ENCODE measurements at regions not wholly inside any gene's neighbourhood (a gene's known extent, or its start where the extent isn't known, plus 50 kb on each side); places are given as distances from the start of the nearest gene placed in this dataset.

DNA sequence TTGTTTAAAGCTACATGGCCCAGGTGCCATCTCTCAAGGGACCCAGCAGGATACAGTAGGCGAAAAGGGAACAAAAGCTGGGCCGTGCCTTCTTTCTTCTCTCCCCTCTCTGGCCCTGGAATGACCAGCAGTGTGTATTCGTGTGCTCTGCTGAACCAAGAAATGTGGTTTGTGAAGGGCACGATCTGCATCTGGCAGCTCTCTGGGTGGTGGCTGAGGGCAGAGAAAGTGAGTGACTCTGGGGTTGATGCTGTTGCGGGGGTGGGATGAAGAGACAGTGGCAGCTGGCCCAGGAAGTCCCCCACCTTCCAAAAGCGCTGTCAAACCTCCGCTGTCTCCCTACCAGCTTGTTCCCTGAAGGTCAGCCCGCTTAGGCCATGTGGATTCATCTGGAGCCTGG, 88.3 kb downstream of the CLDN34 start:
- H3K36me3 Mint-ChIP-seq: peaks cover 2% of the 10 kb centered on the region
- H3K27ac Mint-ChIP-seq: no peak overlapping the region
- no peaks in the 10 kb centered on the region for H3K9me3 Mint-ChIP-seq (ENCODE audit: low read depth)
- H3K4me1 Mint-ChIP-seq (ENCODE audit: low read depth): peaks cover 9% of the 10 kb centered on the region
- H3K4me3 Mint-ChIP-seq: no peak overlapping the region
- no peaks in the 10 kb centered on the region for H3K27me3 Mint-ChIP-seq

DNA sequence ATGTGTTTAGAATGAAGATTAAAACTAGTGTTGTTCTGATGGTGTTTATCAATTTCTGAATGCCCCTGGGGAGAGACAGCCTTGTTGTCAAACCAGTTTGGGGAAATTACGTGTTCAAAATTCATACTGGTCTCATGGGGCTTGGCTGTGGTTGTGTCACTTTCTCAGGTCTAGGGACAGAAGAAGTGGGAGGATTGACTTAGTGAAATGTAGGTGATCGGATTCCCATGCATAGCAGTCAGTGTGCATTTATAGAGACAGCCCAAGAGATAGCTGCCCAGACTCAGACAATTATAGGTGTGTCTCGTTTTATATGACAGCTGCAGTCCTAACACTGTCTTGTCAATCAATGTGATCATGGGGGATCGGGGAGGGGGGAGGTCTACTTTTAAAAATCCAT, 94.4 kb upstream of the CLCN4 start:
- no peak overlapping the region for H3K4me3 Mint-ChIP-seq

DNA sequence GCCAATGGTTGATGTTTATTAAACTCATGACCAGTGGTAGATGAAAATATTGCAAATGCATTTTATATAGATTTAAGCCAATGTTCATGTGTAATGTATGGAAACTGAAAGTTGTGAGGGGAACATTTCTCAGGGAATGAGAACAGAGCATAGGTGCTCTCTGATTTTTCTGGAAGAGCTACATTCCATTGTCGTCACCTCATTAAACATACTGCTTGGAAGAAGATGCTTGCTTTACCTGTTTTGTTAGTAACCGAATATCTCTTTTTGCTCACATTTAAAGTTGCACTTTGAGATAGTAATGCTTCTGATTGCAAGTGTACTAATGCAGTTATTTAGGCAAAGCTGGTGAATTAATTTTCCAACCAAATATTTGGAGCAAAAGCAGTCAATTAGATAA, 93.8 kb upstream of the CLCN4 start:
- no peaks in the 10 kb centered on the region for H3K27me3 Mint-ChIP-seq
- no peak overlapping the region for H3K27ac Mint-ChIP-seq
- no peaks in the 10 kb centered on the region for H3K9me3 Mint-ChIP-seq (ENCODE audit: low read depth)
- peaks cover 8% of the 10 kb centered on the region for H3K36me3 Mint-ChIP-seq
- no peak overlapping the region for H3K4me3 Mint-ChIP-seq
- peaks cover 1% of the 10 kb centered on the region for H3K4me1 Mint-ChIP-seq (ENCODE audit: low read depth)

More for the DNA sequence above, 94.4 kb upstream of the CLCN4 start:
- H3K9me3 Mint-ChIP-seq (ENCODE audit: low read depth): no peaks in the 10 kb centered on the region
- H3K27me3 Mint-ChIP-seq: no peaks in the 10 kb centered on the region
- H3K4me1 Mint-ChIP-seq (ENCODE audit: low read depth): peaks cover 1% of the 10 kb centered on the region
- peaks cover 5% of the 10 kb centered on the region for H3K36me3 Mint-ChIP-seq
- no peak overlapping the region for H3K27ac Mint-ChIP-seq

DNA sequence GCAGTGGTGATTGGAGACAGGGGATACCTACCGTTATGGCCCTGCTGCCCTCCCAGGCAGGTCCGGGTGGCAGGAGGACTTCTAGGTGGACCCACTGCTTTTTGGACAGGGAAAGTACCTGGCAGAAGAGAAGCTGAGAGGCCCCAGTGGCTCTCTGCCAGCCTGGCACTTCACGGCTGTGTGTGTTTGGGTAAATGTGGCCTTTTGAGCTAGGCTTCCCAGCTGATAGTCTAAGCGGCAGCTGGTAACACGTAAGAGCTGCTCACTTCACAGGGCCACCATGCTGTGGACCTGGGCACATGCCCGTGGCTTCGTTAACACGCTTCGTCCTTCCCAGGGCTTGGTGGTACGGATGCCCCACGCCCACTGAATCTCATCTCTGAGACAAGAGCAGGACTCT, 92.0 kb upstream of the CLCN4 start:
- peaks cover 8% of the 10 kb centered on the region for H3K36me3 Mint-ChIP-seq
- H3K27ac Mint-ChIP-seq: no peak overlapping the region
- H3K27me3 Mint-ChIP-seq: no peaks in the 10 kb centered on the region
- H3K4me1 Mint-ChIP-seq (ENCODE audit: low read depth): no peaks in the 10 kb centered on the region
- H3K9me3 Mint-ChIP-seq (ENCODE audit: low read depth): no peaks in the 10 kb centered on the region
- no peak overlapping the region for H3K4me3 Mint-ChIP-seq

DNA sequence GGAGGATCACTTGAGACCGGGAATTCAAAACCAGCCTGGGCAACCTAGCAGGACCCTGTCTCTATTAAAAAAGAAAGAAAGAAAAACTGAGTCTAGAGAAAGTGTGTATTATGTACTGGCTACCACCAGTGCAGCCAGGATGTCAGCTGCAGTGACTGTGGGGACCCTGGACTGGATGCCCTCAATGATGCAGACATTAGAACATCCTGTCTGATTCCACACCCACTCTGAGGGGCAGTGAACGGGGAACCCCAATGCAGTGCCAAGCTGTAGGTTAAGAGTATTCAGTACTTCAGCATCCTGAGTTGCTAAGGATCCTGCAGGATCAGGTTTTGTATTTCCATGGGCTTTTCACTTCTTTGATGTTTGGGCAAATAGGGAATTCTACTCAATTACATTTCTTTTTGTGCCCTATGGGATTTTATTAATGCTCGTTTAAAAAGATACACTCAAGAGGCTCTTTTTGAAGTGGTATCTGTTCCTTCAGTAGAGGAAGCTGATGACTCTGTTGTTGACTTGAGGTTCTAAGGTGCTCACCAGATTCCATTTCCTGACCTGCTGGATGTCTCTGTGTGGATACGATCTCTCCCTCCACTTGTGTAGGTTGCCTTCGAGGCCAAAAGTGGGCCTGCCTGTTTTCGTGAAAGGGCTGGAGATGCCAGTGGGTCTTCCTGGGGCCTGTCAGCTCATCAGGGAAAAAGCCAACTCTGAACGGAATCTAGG, 85.9 kb upstream of the CLCN4 start:
- Mint-ChIP-seq H3K36me3 (peaks cover 10% of the 10 kb centered on the region), H3K4me3 (no peak overlapping the region), H3K27ac (no peak overlapping the region), H3K4me1 (ENCODE audit: low read depth) (peaks cover 9% of the 10 kb centered on the region), H3K27me3 (no peaks in the 10 kb centered on the region), H3K9me3 (ENCODE audit: low read depth) (no peaks in the 10 kb centered on the region)

DNA sequence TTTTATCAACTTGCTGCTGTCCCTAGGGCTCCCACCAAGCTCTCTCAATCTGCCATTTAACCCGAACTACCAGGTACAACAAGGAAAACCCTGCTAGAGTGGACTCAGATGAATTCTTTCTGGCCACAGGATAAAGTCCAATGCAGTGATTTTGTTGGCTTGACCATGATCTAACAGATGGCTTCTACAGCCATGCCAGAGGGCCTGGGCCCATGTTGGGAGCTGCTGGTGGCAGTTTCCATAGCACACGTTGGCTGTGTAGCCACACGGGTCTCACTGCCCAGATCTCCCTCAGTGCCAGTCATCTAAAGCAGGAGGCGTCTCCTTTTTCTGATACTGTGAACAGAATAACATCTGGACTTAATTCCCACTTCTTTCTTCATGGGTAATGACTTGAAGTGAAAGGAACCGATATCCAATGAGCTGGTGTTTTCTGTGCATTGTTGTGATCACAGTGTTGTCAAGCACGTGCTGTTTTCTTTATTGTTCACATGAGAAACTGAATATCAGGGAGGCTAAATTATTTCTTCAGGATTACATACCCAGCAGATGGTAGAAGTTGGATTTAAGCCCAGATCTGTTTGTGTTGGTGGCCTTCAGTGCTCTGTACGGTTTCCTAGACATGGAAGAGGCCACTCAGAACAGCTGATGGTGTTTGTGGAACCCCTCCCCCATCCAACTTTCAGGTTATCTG, 85.2 kb upstream of the CLCN4 start:
- Mint-ChIP-seq H3K27me3 (no peaks in the 10 kb centered on the region), H3K36me3 (peaks cover 8% of the 10 kb centered on the region), H3K4me1 (ENCODE audit: low read depth) (peaks cover 9% of the 10 kb centered on the region), H3K4me3 (no peak overlapping the region), H3K27ac (no peak overlapping the region), H3K9me3 (ENCODE audit: low read depth) (no peaks in the 10 kb centered on the region)

DNA sequence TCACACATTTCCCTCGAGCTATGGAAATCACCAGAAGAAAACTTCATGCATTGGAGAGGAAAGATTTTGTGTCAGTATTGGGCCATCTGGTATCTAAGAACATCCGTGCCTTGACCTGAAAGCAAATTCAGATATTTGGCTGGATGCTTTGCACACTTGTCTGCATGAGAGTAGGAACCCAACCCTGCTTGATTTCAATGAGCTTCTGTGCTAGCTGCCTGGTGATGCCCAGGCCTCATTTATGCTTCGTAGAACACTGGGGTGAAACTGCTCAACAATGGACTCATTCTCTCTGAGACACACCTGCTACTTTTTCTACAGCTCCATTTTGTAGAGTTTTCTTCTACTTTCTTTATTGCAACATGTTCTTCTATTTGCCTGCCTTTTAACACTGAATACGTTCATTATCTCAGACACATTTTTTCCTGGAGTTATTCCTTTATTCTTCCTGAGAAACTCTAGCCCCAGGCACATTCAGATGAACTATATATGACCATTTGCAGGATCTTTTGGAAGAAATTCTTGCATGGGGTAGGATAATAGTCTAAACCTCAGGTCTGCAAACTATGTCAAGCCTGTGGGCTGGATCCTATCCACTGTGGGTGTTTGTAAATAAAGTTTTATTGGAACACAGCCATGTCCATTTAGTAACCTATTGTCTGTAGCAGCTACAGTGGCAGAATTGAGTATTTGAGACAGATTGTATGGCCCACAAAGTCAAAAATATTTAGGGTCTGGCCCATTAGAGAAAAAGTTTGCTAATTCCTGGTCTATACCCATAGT, 83.8 kb upstream of the CLCN4 start:
- Mint-ChIP-seq H3K4me3 (no peak overlapping the region), H3K9me3 (ENCODE audit: low read depth) (no peaks in the 10 kb centered on the region), H3K27me3 (no peaks in the 10 kb centered on the region), H3K4me1 (ENCODE audit: low read depth) (peaks cover 14% of the 10 kb centered on the region), H3K27ac (no peak overlapping the region), H3K36me3 (peaks cover 2% of the 10 kb centered on the region)

DNA sequence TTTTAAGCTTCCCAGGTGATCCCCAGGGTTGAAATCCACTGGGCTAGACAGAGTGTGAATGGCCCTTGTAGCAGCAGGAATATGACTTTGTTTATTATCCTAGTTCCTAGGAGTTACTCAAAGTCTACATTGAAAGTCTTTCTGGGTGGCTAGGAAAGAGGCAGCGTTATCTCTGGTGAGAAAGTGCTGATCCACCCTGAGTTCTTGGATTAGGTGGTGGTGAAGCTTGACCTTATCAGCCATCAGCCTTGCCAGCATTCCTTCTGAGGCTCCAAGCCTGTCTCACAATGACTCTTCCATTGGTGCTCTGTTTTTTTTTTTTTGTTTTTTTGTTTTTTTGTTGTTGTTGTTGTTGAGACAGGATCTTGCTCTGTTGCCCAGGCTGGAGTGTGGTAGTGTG, 83.1 kb upstream of the CLCN4 start:
- H3K4me1 Mint-ChIP-seq (ENCODE audit: low read depth): peaks cover 14% of the 10 kb centered on the region
- no peak overlapping the region for H3K27ac Mint-ChIP-seq
- H3K36me3 Mint-ChIP-seq: peaks cover 2% of the 10 kb centered on the region
- no peaks in the 10 kb centered on the region for H3K9me3 Mint-ChIP-seq (ENCODE audit: low read depth)
- no peaks in the 10 kb centered on the region for H3K27me3 Mint-ChIP-seq
- H3K4me3 Mint-ChIP-seq: no peak overlapping the region

DNA sequence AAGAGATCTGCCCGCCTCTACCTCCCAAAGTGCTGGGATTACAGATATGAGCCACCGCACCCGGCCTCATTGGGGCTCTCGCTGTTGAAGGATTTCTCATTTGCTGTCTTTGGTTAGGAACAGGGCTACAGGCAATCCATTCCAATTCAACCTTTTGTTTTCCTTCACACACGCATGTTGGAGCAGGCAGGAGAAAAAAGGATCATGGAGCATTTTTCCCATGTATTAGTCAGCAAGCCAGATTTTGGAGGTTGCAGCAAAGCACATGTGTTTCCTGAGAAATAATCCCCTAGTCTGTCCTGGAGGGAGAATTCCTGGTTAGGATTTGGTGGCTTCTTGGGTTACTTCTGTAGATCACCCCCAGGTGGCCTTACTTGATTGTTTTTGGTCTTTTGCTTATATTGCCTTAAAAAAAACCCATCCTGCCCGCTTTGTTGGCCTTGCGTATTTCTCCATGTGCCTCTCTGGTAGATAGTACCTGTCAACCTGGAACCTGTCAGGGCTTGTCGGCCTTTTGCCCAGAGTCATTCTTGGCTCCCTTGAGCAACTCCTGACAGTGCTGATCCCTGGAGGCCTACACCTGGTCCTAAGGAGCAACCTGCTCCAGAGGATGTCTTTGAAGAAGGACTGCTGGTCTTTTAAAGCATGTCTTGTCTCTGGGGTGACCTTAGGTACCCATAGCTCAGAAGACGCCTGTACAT, 82.4 kb upstream of the CLCN4 start:
- Mint-ChIP-seq H3K36me3 (peaks cover 2% of the 10 kb centered on the region), H3K27ac (no peak overlapping the region), H3K27me3 (no peaks in the 10 kb centered on the region), H3K9me3 (ENCODE audit: low read depth) (no peaks in the 10 kb centered on the region), H3K4me3 (no peak overlapping the region), H3K4me1 (ENCODE audit: low read depth) (peaks cover 14% of the 10 kb centered on the region)

DNA sequence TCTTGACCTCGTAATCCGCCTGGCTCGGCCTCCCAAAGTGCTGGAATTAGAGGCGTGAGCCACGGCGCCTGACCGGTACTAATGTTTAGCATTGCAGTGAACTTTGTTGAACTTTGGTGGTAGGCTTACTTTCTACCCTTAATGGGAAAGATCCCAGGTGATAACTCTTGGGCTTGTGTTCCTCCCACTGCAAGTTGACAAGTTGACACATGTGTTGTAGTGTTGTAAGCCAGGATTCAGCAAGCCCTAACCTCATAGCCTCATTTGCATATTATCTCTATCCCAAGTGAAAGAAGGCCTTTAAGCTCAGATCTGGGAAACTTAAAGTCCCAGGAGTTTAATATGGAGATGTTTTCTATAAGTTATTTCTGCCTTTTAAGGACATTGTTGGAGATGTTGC, 80.0 kb upstream of the CLCN4 start:
- no peak overlapping the region for H3K4me3 Mint-ChIP-seq
- H3K27me3 Mint-ChIP-seq: no peaks in the 10 kb centered on the region
- no peaks in the 10 kb centered on the region for H3K9me3 Mint-ChIP-seq (ENCODE audit: low read depth)
- H3K36me3 Mint-ChIP-seq: peaks cover 2% of the 10 kb centered on the region
- H3K27ac Mint-ChIP-seq: no peak overlapping the region
- H3K4me1 Mint-ChIP-seq (ENCODE audit: low read depth): peaks cover 5% of the 10 kb centered on the region

DNA sequence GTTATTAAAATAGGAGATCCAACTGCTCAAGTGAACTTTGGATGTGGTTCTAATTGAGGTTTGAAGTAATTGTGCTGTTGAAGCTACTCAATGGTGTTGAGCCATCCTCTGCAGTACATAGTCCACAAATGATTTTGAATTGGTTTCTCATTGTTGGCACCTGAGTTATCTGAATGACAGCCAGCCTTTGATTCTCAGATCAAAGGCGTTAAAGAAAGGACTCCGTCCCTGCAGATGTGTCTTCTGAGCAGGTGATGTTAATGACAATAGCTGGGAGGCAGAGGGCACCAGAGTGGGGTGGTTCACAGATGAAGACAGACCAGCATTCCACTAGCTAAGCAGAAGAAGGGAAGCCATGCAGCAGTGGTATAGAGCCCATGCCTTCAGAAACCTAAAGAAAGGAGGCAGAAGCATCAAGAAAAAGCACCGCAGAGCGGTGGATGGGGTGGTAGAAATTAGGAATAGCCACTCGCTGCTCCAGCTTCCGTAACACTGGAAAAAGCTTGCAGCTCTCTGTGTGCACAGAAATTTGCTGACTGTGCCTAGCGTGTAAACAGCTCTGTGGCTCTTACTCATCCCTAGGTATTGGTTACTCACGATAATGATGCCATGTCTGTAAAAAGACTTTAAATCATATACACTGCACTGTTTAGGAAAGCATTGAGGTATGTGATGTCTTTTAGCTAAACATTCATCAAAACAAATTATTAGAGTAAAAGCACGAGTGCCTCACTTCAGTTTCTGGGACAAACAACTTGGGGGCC, 79.2 kb upstream of the CLCN4 start:
- Mint-ChIP-seq H3K4me3 (no peak overlapping the region), H3K4me1 (ENCODE audit: low read depth) (peaks cover 7% of the 10 kb centered on the region), H3K27me3 (no peaks in the 10 kb centered on the region), H3K27ac (no peak overlapping the region), H3K36me3 (peaks cover 2% of the 10 kb centered on the region), H3K9me3 (ENCODE audit: low read depth) (no peaks in the 10 kb centered on the region)

DNA sequence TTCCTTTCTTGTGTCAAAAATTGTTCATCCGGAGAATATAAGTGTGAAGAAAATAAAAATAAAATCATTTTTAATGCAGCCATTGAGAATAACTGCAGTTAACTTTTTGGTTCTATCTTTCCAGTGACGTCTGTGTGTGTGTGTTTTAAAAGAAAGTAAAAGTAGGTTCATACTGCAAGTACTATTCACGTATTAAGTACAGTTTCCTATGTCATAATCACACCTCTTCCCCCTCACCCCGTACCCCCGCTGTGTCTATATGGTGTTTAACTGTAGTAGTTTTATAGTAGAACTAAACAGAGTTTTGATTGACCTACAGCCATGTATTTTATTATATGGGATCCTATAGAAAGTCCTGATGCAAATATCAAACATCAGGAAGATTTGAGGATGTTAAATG, 78.5 kb upstream of the CLCN4 start:
- Mint-ChIP-seq H3K4me3 (no peak overlapping the region), H3K36me3 (peaks cover 4% of the 10 kb centered on the region), H3K27ac (no peak overlapping the region), H3K9me3 (ENCODE audit: low read depth) (no peaks in the 10 kb centered on the region), H3K27me3 (no peaks in the 10 kb centered on the region), H3K4me1 (ENCODE audit: low read depth) (peaks cover 13% of the 10 kb centered on the region)

DNA sequence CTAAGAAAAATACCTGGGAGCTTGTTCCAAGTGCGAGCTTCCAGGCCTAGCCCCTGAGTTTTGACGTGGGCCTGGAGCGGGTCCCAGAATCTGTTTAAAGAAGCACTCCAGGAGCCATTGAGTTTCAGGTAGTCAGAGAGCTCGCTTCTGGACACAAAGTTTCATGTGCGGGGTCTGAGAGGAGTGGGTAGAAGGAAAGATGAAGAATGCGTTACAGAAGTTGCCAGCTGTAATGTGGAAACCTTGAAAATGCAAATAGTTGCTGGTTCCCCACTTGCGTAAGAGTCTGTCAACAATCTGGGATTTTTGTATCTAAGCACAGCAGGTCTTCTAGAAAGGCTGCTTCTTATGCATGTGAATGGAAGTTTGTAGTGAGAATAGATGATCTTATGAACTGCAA, 77.5 kb upstream of the CLCN4 start:
- peaks cover 4% of the 10 kb centered on the region for H3K36me3 Mint-ChIP-seq
- peaks cover 22% of the 10 kb centered on the region for H3K4me1 Mint-ChIP-seq (ENCODE audit: low read depth)
- no peak overlapping the region for H3K4me3 Mint-ChIP-seq
- no peak overlapping the region for H3K27ac Mint-ChIP-seq
- no peaks in the 10 kb centered on the region for H3K27me3 Mint-ChIP-seq
- no peaks in the 10 kb centered on the region for H3K9me3 Mint-ChIP-seq (ENCODE audit: low read depth)

DNA sequence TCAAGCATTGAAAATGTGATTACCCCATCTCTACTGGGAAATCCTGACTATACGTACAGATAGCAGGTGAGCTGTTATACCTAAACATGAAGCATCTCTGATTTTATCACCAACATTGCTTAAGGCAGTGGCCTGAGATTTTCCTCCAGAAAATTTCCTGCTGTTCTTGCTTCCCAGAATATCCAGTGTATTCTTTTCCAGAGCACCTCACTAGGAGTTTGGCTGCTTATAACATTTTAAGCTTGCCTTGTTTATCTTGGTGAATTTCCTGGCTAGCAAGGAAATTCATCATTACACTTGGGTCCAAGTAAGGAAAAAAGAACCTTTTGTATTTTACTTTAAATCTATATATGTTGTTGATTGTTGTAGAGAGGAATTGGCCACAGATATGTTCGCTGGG, 73.0 kb upstream of the CLCN4 start:
- Mint-ChIP-seq H3K4me3 (no peak overlapping the region), H3K36me3 (peaks cover 4% of the 10 kb centered on the region), H3K27me3 (no peaks in the 10 kb centered on the region), H3K9me3 (ENCODE audit: low read depth) (no peaks in the 10 kb centered on the region), H3K4me1 (ENCODE audit: low read depth) (peaks cover 37% of the 10 kb centered on the region), H3K27ac (no peak overlapping the region)
